WERI-Rb-1 (cell line): ENCODE measurements at regions not wholly inside any gene's neighbourhood (a gene's known extent, or its start where the extent isn't known, plus 50 kb on each side); places are given as distances from the start of the nearest gene placed in this dataset.

Source experiments
- DNase-seq: peaks from one replicate; pipeline ENCODE4 v3.0.0-alpha.2; 2020
- H3K27ac ChIP-seq: fragments of 250-450 bp; sonication (Bioruptor Pico); 2 replicates; pipeline ENCODE4 v1.5.1; 2020; ENCODE audit warnings: mild to moderate bottlenecking, moderate library complexity
- H3K27me3 ChIP-seq: fragments of 250-450 bp; sonication (Bioruptor Pico); 2 replicates; pipeline ENCODE4 v1.5.1; 2021; ENCODE audit warnings: mild to moderate bottlenecking, low read depth, moderate library complexity; ENCODE audit not compliant: insufficient read depth, severe bottlenecking
- H3K36me3 ChIP-seq: fragments of 250-450 bp; sonication (Bioruptor Pico); 2 replicates; pipeline ENCODE4 v1.5.1; 2020; ENCODE audit warnings: mild to moderate bottlenecking, moderate library complexity
- H3K4me3 ChIP-seq: 2 replicates; pipeline ENCODE4 v1.5.1; 2011; ENCODE audit warnings: low read depth, mild to moderate bottlenecking, control low read depth, low read length
- H3K9me3 ChIP-seq: fragments of 250-450 bp; sonication (Bioruptor Pico); 2 replicates; pipeline ENCODE4 v1.5.1; 2021; ENCODE audit warnings: mild to moderate bottlenecking, moderate library complexity; ENCODE audit not compliant: severe bottlenecking
- CTCF ChIP-seq: IDR thresholded peaks from 2 replicates; pipeline ENCODE4 v1.5.1; 2011; ENCODE audit warnings: low read depth, mild to moderate bottlenecking, control low read depth, inconsistent platforms, low read length

GRCh38 chrX:99761731-99762130 lies 648.3 kb downstream of the PCDH19 start:
- Histone ChIP-seq H3K4me3 (no peak overlapping the region), H3K27me3 (peaks cover 2% of the 10 kb centered on the region), H3K36me3 (no peaks in the 10 kb centered on the region), H3K27ac (no peak overlapping the region), H3K9me3 (no peaks in the 10 kb centered on the region)
- DNase-seq, result no peak
- no peak for TF ChIP-seq CTCF

- no peak for TF ChIP-seq CTCF
- Histone ChIP-seq H3K9me3 (no peaks in the 10 kb centered on the region), H3K27ac (no peak overlapping the region), H3K36me3 (no peaks in the 10 kb centered on the region), H3K4me3 (no peak overlapping the region), H3K27me3 (peaks cover 26% of the 10 kb centered on the region)
- DNase-seq, result no peak
Observed at GRCh38 chrX:99752776-99753175, 657.3 kb downstream of the PCDH19 start.

GRCh38 chrX:99750721-99751120 lies 659.4 kb downstream of the PCDH19 start:
- DNase-seq, result no peak
- no peak for TF ChIP-seq CTCF
- H3K27ac ChIP-seq, result no peak overlapping the region

GRCh38 chrX:99722094-99722493 lies 688.0 kb downstream of the PCDH19 start:
- Histone ChIP-seq H3K9me3 (no peaks in the 10 kb centered on the region), H3K27me3 (peaks cover 39% of the 10 kb centered on the region), H3K4me3 (no peak overlapping the region), H3K27ac (no peak overlapping the region), H3K36me3 (no peaks in the 10 kb centered on the region)
- no peak for DNase-seq
- no peak for TF ChIP-seq CTCF

More at GRCh38 chrX:99750721-99751120, 659.4 kb downstream of the PCDH19 start:
- H3K4me3 ChIP-seq, result no peak overlapping the region
- no peaks in the 10 kb centered on the region for H3K9me3 ChIP-seq
- H3K27me3 ChIP-seq, result peaks cover 29% of the 10 kb centered on the region
- H3K36me3 ChIP-seq, result no peaks in the 10 kb centered on the region

GRCh38 chrX:99719140-99719539 lies 690.9 kb downstream of the PCDH19 start:
- Histone ChIP-seq H3K27ac (no peak overlapping the region), H3K9me3 (no peaks in the 10 kb centered on the region), H3K36me3 (no peaks in the 10 kb centered on the region), H3K4me3 (no peak overlapping the region), H3K27me3 (peaks cover 25% of the 10 kb centered on the region)
- TF ChIP-seq CTCF, result no peak
- no peak for DNase-seq

- Histone ChIP-seq H3K36me3 (no peaks in the 10 kb centered on the region), H3K27ac (no peak overlapping the region), H3K27me3 (peaks cover 21% of the 10 kb centered on the region), H3K9me3 (no peaks in the 10 kb centered on the region), H3K4me3 (no peak overlapping the region)
- no peak for DNase-seq
- no peak for TF ChIP-seq CTCF
Observed at GRCh38 chrX:99717716-99718115, 692.4 kb downstream of the PCDH19 start.
